Neuronal stem cell (in vitro differentiated cells): ENCODE measurements at regions not wholly inside any gene's neighbourhood (a gene's known extent, or its start where the extent isn't known, plus 50 kb on each side); places are given as distances from the start of the nearest gene placed in this dataset.

Source experiments
- DNase-seq: peaks from one replicate; pipeline ENCODE4 v3.0.0-alpha.2; 2013; ENCODE audit warnings: low spot score
- H2AFZ ChIP-seq: one replicate; pipeline ENCODE4 v1.6.1; 2013; ENCODE audit warnings: mild to moderate bottlenecking, low read length, inconsistent platforms
- H2AK5ac ChIP-seq: 2 replicates; pipeline ENCODE4 v1.6.1; 2013; ENCODE audit warnings: low read depth, mild to moderate bottlenecking, inconsistent platforms, low read length, moderate library complexity, mixed read lengths
- H2BK120ac ChIP-seq: 2 replicates; pipeline ENCODE4 v1.6.1; 2013; ENCODE audit warnings: low read depth, mild to moderate bottlenecking, inconsistent platforms, low read length, moderate library complexity, mixed read lengths
- H2BK12ac ChIP-seq: one replicate; pipeline ENCODE4 v1.6.1; 2013; ENCODE audit warnings: low read length, inconsistent platforms
- H2BK15ac ChIP-seq: 2 replicates; pipeline ENCODE4 v1.6.1; 2013; ENCODE audit warnings: mild to moderate bottlenecking, low read length, inconsistent platforms, mixed read lengths
- H2BK5ac ChIP-seq: one replicate; pipeline ENCODE4 v1.6.1; 2013; ENCODE audit warnings: inconsistent platforms, mild to moderate bottlenecking, low read length, moderate library complexity
- H3K14ac ChIP-seq: one replicate; pipeline ENCODE4 v1.6.1; 2013; ENCODE audit warnings: low read length, inconsistent platforms
- H3K18ac ChIP-seq: 2 replicates; pipeline ENCODE4 v1.6.1; 2013; ENCODE audit warnings: low read length, inconsistent platforms
- H3K23ac ChIP-seq: 2 replicates; pipeline ENCODE4 v1.6.1; 2013; ENCODE audit warnings: low read depth, mild to moderate bottlenecking, mixed read lengths, low read length, inconsistent platforms; ENCODE audit not compliant: poor library complexity
- H3K27ac ChIP-seq: replicated peaks from 3 replicates; pipeline ENCODE4 v1.5.1; 2013; ENCODE audit warnings: low read length, inconsistent platforms
- H3K27me3 ChIP-seq, 3 experiments: 2 replicates each; pipeline ENCODE4 v1.6.1; 2013; ENCODE audit warnings: low read length in 3 of 3, mild to moderate bottlenecking in 2 of 3, inconsistent platforms in 1 of 3, low read depth in 1 of 3, mixed read lengths in 1 of 3, moderate library complexity in 1 of 3; ENCODE audit not compliant: control insufficient read depth in 3 of 3, insufficient read depth in 3 of 3
- H3K36me3 ChIP-seq, 2 donors: replicated peaks in 1 of 2; 2 replicates each; pipeline ENCODE4 v1.6.1; 2013; ENCODE audit warnings: low read length in 2 of 2; ENCODE audit not compliant: control insufficient read depth in 2 of 2, insufficient read depth in 2 of 2
- H3K4ac ChIP-seq: 2 replicates; pipeline ENCODE4 v1.6.1; 2013; ENCODE audit warnings: inconsistent platforms, mild to moderate bottlenecking, low read length, moderate library complexity
- H3K4me1 ChIP-seq, 2 donors: 1 replicate in 1 of 2; 2 replicates in 1 of 2; pipeline ENCODE4 v1.6.1; 2013; ENCODE audit warnings: low read length in 2 of 2, low read depth in 1 of 2; ENCODE audit not compliant: control insufficient read depth in 2 of 2, insufficient read depth in 1 of 2
- H3K4me2 ChIP-seq: one replicate; pipeline ENCODE4 v1.6.1; 2013; ENCODE audit warnings: mild to moderate bottlenecking, low read length, inconsistent platforms; ENCODE audit not compliant: insufficient read depth, poor library complexity, severe bottlenecking
- H3K4me3 ChIP-seq, 2 donors: 2 replicates each; pipeline ENCODE4 v1.5.1; 2013; ENCODE audit warnings: low read length in 2 of 2, mild to moderate bottlenecking in 2 of 2, inconsistent platforms in 1 of 2, moderate library complexity in 1 of 2
- H3K79me1 ChIP-seq: one replicate; pipeline ENCODE4 v1.6.1; 2013; ENCODE audit warnings: low read depth, mild to moderate bottlenecking, inconsistent platforms, low read length, moderate library complexity
- H3K9ac ChIP-seq: one replicate; pipeline ENCODE4 v1.6.1; 2013; ENCODE audit warnings: mild to moderate bottlenecking, low read depth, low read length, inconsistent platforms; ENCODE audit not compliant: poor library complexity
- H3K9me3 ChIP-seq, 2 donors: replicated peaks in 1 of 2; 2 replicates each; pipeline versions ENCODE3 to v1.6.1; 2013; ENCODE audit warnings: low read length in 2 of 2, mild to moderate bottlenecking in 2 of 2, inconsistent platforms in 1 of 2, low read depth in 1 of 2, mixed read lengths in 1 of 2, moderate library complexity in 1 of 2; ENCODE audit not compliant: control insufficient read depth in 2 of 2, insufficient read depth in 1 of 2
- H4K8ac ChIP-seq: one replicate; pipeline ENCODE4 v1.6.1; 2013; ENCODE audit warnings: low read depth, mild to moderate bottlenecking, inconsistent platforms, low read length, moderate library complexity
- H4K91ac ChIP-seq: one replicate; pipeline ENCODE4 v1.6.1; 2013; ENCODE audit warnings: low read length, low read depth, mild to moderate bottlenecking, inconsistent platforms; ENCODE audit not compliant: poor library complexity
- WGBS, 2 donors: extraction: QIAGEN DNeasy Blood & Tissue Kit; methylation state at CpG; one replicate each; pipeline ENCODE4 v1.1.7; 2013; ENCODE audit warnings: missing lambda C conversion rate in 2 of 2, mixed read lengths in 1 of 2; ENCODE audit not compliant: insufficient read length in 2 of 2, insufficient replicate concordance in 1 of 2; ENCODE audit errors: extremely low coverage in 2 of 2; 5-methylcytosine and 5-hydroxymethylcytosine counted together

- Histone ChIP-seq H3K27me3 (no peaks in the 10 kb centered on the region), H3K23ac (no peak overlapping the region), H2BK12ac (no peak overlapping the region), H2BK120ac (no peak overlapping the region), H3K79me1 (no peaks in the 10 kb centered on the region), H2AK5ac (no peak overlapping the region), H3K14ac (no peak overlapping the region), H3K18ac (no peak overlapping the region), H4K8ac (no peak overlapping the region), H4K91ac (no peak overlapping the region), H3K9ac (no peak overlapping the region), H3K27ac (no peak overlapping the region), H3K4me3 (no peak overlapping the region), H3K4me1 (peaks cover 0 to 2% of the 10 kb centered on the region in 2 donors), H3K36me3 (no peaks in the 10 kb centered on the region), H2AFZ (no peak overlapping the region), H3K4me2 (no peak overlapping the region), H3K9me3 (no peaks in the 10 kb centered on the region), H3K4ac (no peak overlapping the region), H2BK5ac (no peak overlapping the region), H2BK15ac (no peak overlapping the region)
- DNase-seq = no peak
These were observed 426.6 kb upstream of the MAP3K7 start for GRCh38 chr6:91013511-91013910.

- no peaks in the 10 kb centered on the region for H3K4me1 ChIP-seq
- H3K18ac ChIP-seq = no peak overlapping the region
- H2BK12ac ChIP-seq = no peak overlapping the region
- no peaks in the 10 kb centered on the region for H3K27me3 ChIP-seq
- no peaks in the 10 kb centered on the region for H3K36me3 ChIP-seq
- DNase-seq = no peak
- no peak overlapping the region for H3K4ac ChIP-seq
- no peak overlapping the region for H3K4me3 ChIP-seq
- H3K23ac ChIP-seq = no peak overlapping the region
- no peak overlapping the region for H4K91ac ChIP-seq
- no peaks in the 10 kb centered on the region for H3K9me3 ChIP-seq
- H2BK5ac ChIP-seq = no peak overlapping the region
- H3K9ac ChIP-seq = no peak overlapping the region
- no peak overlapping the region for H2BK120ac ChIP-seq
- no peak overlapping the region for H2AK5ac ChIP-seq
- H2AFZ ChIP-seq = no peak overlapping the region
- H2BK15ac ChIP-seq = no peak overlapping the region
- WGBS, 2 donors = no CpG with 5 or more reads among the region's 4 CpGs
- H4K8ac ChIP-seq = no peak overlapping the region
- H3K27ac ChIP-seq = no peak overlapping the region
- H3K79me1 ChIP-seq = no peaks in the 10 kb centered on the region
- H3K4me2 ChIP-seq = no peak overlapping the region
- H3K14ac ChIP-seq = no peak overlapping the region
These were observed 410.2 kb upstream of the MAP3K7 start for GRCh38 chr6:90997076-90997475.

GRCh38 chr6:90993770-90994169, 406.9 kb upstream of the MAP3K7 start:
- WGBS, 2 donors = no CpG with 5 or more reads among the region's 3 CpGs

GRCh38 chr6:90989763-90990162, 402.9 kb upstream of the MAP3K7 start:
- no peak overlapping the region for H3K18ac ChIP-seq
- H2BK5ac ChIP-seq = no peak overlapping the region
- no peak overlapping the region for H2BK15ac ChIP-seq
- no peaks in the 10 kb centered on the region for H3K9me3 ChIP-seq
- H3K27ac ChIP-seq = no peak overlapping the region
- no peaks in the 10 kb centered on the region for H3K27me3 ChIP-seq
- H3K4me1 ChIP-seq = no peaks in the 10 kb centered on the region
- H3K9ac ChIP-seq = no peak overlapping the region
- H2BK12ac ChIP-seq = no peak overlapping the region
- no peak overlapping the region for H2AK5ac ChIP-seq
- H3K4me3 ChIP-seq = no peak overlapping the region
- no peaks in the 10 kb centered on the region for H3K79me1 ChIP-seq
- no peak overlapping the region for H3K14ac ChIP-seq
- DNase-seq = no peak
- H2AFZ ChIP-seq = no peak overlapping the region
- no peak overlapping the region for H3K4ac ChIP-seq
- H2BK120ac ChIP-seq = no peak overlapping the region
- H3K36me3 ChIP-seq = no peaks in the 10 kb centered on the region
- H3K23ac ChIP-seq = no peak overlapping the region
- H4K8ac ChIP-seq = no peak overlapping the region
- no peak overlapping the region for H3K4me2 ChIP-seq
- H4K91ac ChIP-seq = no peak overlapping the region
- no CpG with 5 or more reads among the region's 5 CpGs for WGBS, 2 donors

More at GRCh38 chr6:90993770-90994169, 406.9 kb upstream of the MAP3K7 start:
- no peak overlapping the region for H2BK15ac ChIP-seq
- no peak overlapping the region for H3K27ac ChIP-seq
- H3K36me3 ChIP-seq = no peaks in the 10 kb centered on the region
- no peak overlapping the region for H2AFZ ChIP-seq
- H3K4ac ChIP-seq = no peak overlapping the region
- no peak overlapping the region for H3K4me3 ChIP-seq
- H2BK12ac ChIP-seq = no peak overlapping the region
- no peak overlapping the region for H3K18ac ChIP-seq
- no peaks in the 10 kb centered on the region for H3K4me1 ChIP-seq
- H2BK5ac ChIP-seq = no peak overlapping the region
- H3K9ac ChIP-seq = no peak overlapping the region
- H2AK5ac ChIP-seq = no peak overlapping the region
- no peak overlapping the region for H4K8ac ChIP-seq
- no peaks in the 10 kb centered on the region for H3K27me3 ChIP-seq
- no peak overlapping the region for H3K4me2 ChIP-seq
- no peak overlapping the region for H3K23ac ChIP-seq
- H3K9me3 ChIP-seq = no peaks in the 10 kb centered on the region
- H4K91ac ChIP-seq = no peak overlapping the region
- H3K14ac ChIP-seq = no peak overlapping the region
- no peak overlapping the region for H2BK120ac ChIP-seq
- no peak for DNase-seq
- H3K79me1 ChIP-seq = no peaks in the 10 kb centered on the region
